WTC11 (cell line): ENCODE measurements at regions not wholly inside any gene's neighbourhood (a gene's known extent, or its start where the extent isn't known, plus 50 kb on each side); places are given as distances from the start of the nearest gene placed in this dataset.

ENCODE experiments used
- CBFB ChIP-seq: sonication (generic); formaldehyde crosslinking; IDR thresholded peaks from 2 replicates; pipeline ENCODE4 v1.8.1; 2022; ENCODE audit warnings: mild to moderate bottlenecking, low read depth, missing genetic modification reagents
- E2F4 ChIP-seq: sonication (generic); formaldehyde crosslinking; IDR thresholded peaks from 2 replicates; pipeline ENCODE4 v1.8.1; 2022; ENCODE audit warnings: low read depth, mild to moderate bottlenecking, moderate library complexity, missing genetic modification reagents, borderline replicate concordance
- ELF4 ChIP-seq: sonication (generic); formaldehyde crosslinking; IDR thresholded peaks from 2 replicates; pipeline ENCODE4 v1.8.1; 2022; ENCODE audit warnings: low read depth, mild to moderate bottlenecking, moderate library complexity, missing genetic modification reagents
- ESRRA ChIP-seq: sonication (generic); formaldehyde crosslinking; IDR thresholded peaks from 2 replicates; pipeline ENCODE4 v1.8.1; 2022; ENCODE audit warnings: mild to moderate bottlenecking, missing genetic modification reagents, borderline replicate concordance
- FOXK1 ChIP-seq: sonication (generic); formaldehyde crosslinking; IDR thresholded peaks from 2 replicates; pipeline ENCODE4 v1.8.0; 2022; ENCODE audit warnings: mild to moderate bottlenecking, moderate library complexity, missing genetic modification reagents
- FOXP1 ChIP-seq: sonication (generic); formaldehyde crosslinking; IDR thresholded peaks from 2 replicates; pipeline ENCODE4 v1.8.0; 2022; ENCODE audit warnings: missing genetic modification reagents, mild to moderate bottlenecking, moderate library complexity, borderline replicate concordance
- GABPB1 ChIP-seq: sonication (generic); formaldehyde crosslinking; IDR thresholded peaks from 2 replicates; pipeline ENCODE4 v1.8.1; 2023; ENCODE audit warnings: mild to moderate bottlenecking, missing genetic modification reagents
- GTF2I ChIP-seq: fragments of 250-450 bp; sonication (Bioruptor Pico); conservative IDR thresholded peaks from 2 replicates; pipeline ENCODE4 v1.4.0; 2021; ENCODE audit warnings: mild to moderate bottlenecking
- HMGXB4 ChIP-seq: sonication (generic); formaldehyde crosslinking; IDR thresholded peaks from 2 replicates; pipeline ENCODE4 v1.8.1; 2023; ENCODE audit warnings: mild to moderate bottlenecking, moderate library complexity, missing genetic modification reagents
- JUN ChIP-seq: sonication (generic); formaldehyde crosslinking; IDR thresholded peaks from 2 replicates; pipeline ENCODE4 v1.8.0; 2023; ENCODE audit warnings: mild to moderate bottlenecking, missing genetic modification reagents
- KAT7 ChIP-seq: sonication (generic); formaldehyde crosslinking; IDR thresholded peaks from 2 replicates; pipeline ENCODE4 v1.8.1; 2023; ENCODE audit warnings: missing genetic modification reagents, mild to moderate bottlenecking, borderline replicate concordance
- MXD4 ChIP-seq: fragments of 250-450 bp; sonication (Bioruptor Pico); IDR thresholded peaks from 2 replicates; pipeline ENCODE4 v1.8.0; 2021; ENCODE audit warnings: mild to moderate bottlenecking, moderate library complexity, borderline replicate concordance
- PRRX2 ChIP-seq: fragments of 250-450 bp; sonication (Bioruptor Pico); IDR thresholded peaks from 2 replicates; pipeline ENCODE4 v1.8.0; 2021; ENCODE audit warnings: mild to moderate bottlenecking
- TCF7 ChIP-seq: sonication (generic); formaldehyde crosslinking; IDR thresholded peaks from 2 replicates; pipeline ENCODE4 v1.8.0; 2022; ENCODE audit warnings: mild to moderate bottlenecking, low read depth, missing genetic modification reagents, moderate library complexity
- TEAD1 ChIP-seq: sonication (generic); formaldehyde crosslinking; IDR thresholded peaks from 2 replicates; pipeline ENCODE4 v1.8.0; 2022; ENCODE audit warnings: mild to moderate bottlenecking, missing genetic modification reagents
- TEAD4 ChIP-seq: sonication (generic); formaldehyde crosslinking; IDR thresholded peaks from 2 replicates; pipeline ENCODE4 v1.8.0; 2022; ENCODE audit warnings: mild to moderate bottlenecking, missing genetic modification reagents
- ZNF219 ChIP-seq: sonication (generic); formaldehyde crosslinking; IDR thresholded peaks from 2 replicates; pipeline ENCODE4 v1.8.0; 2023; ENCODE audit warnings: missing genetic modification reagents, mild to moderate bottlenecking, borderline replicate concordance
- ZNF281 ChIP-seq: sonication (generic); formaldehyde crosslinking; IDR thresholded peaks from 2 replicates; pipeline ENCODE4 v1.8.0; 2023; ENCODE audit warnings: mild to moderate bottlenecking, missing genetic modification reagents
- ZNF317 ChIP-seq: sonication (generic); formaldehyde crosslinking; IDR thresholded peaks from 2 replicates; pipeline ENCODE4 v1.8.1; 2023; ENCODE audit warnings: low read depth, mild to moderate bottlenecking, moderate library complexity, missing genetic modification reagents, borderline replicate concordance
- ZNF396 ChIP-seq: fragments of 250-450 bp; sonication (Bioruptor Pico); IDR thresholded peaks from 2 replicates; pipeline ENCODE4 v1.8.0; 2021; ENCODE audit warnings: mild to moderate bottlenecking, moderate library complexity, borderline replicate concordance
- ZNF512 ChIP-seq: sonication (generic); formaldehyde crosslinking; IDR thresholded peaks from 2 replicates; pipeline ENCODE4 v1.8.1; 2022; ENCODE audit warnings: missing genetic modification reagents, borderline replicate concordance
- ZNF532 ChIP-seq: fragments of 250-450 bp; sonication (Bioruptor Pico); IDR thresholded peaks from 2 replicates; pipeline ENCODE4 v1.9.0; 2021; ENCODE audit warnings: mild to moderate bottlenecking, borderline replicate concordance
- ZNF671 ChIP-seq: fragments of 250-450 bp; sonication (Bioruptor Pico); IDR thresholded peaks from 2 replicates; pipeline ENCODE4 v1.8.0; 2021; ENCODE audit warnings: mild to moderate bottlenecking

GRCh38 chr3:75906555-75907112, 121.3 kb upstream of the ZNF717 start (continued):
- no peak for TF ChIP-seq ELF4 (CRISPR knock-in tag)
- TF ChIP-seq ZNF512 (CRISPR knock-in tag): no peak
- no peak for TF ChIP-seq ZNF281 (CRISPR knock-in tag)
- no peak for TF ChIP-seq E2F4
- no peak for TF ChIP-seq FOXP1 (CRISPR knock-in tag)
- TF ChIP-seq HMGXB4 (CRISPR knock-in tag): peak; percentile 84
- no peak for TF ChIP-seq ESRRA (CRISPR knock-in tag)
- no peak for TF ChIP-seq TEAD4 (CRISPR knock-in tag)
- TF ChIP-seq GABPB1: no peak
- no peak for TF ChIP-seq ZNF671 (CRISPR knock-in tag)
- TF ChIP-seq GTF2I (CRISPR knock-in tag): no peak
- TF ChIP-seq ZNF396 (CRISPR knock-in tag): no peak
- TF ChIP-seq ZNF219 (CRISPR knock-in tag): no peak
- no peak for TF ChIP-seq ZNF532 (CRISPR knock-in tag)
- 0 out of 2 replicates have a peak, but pooled peaks have one; percentile 51 for TF ChIP-seq KAT7
- TF ChIP-seq TCF7 (CRISPR knock-in tag): no peak
- 0 out of 2 replicates have a peak, but pooled peaks have one; percentile 22 for TF ChIP-seq ZNF317 (CRISPR knock-in tag)
- TF ChIP-seq TEAD1 (CRISPR knock-in tag): no peak
- TF ChIP-seq PRRX2 (CRISPR knock-in tag): no peak
- TF ChIP-seq CBFB (CRISPR knock-in tag): no peak
- no peak for TF ChIP-seq FOXK1 (CRISPR knock-in tag)
- TF ChIP-seq JUN (CRISPR knock-in tag): no peak
- TF ChIP-seq MXD4 (CRISPR knock-in tag): no peak
